Lower lobe of right lung (tissue), 2 donors: ENCODE measurements at regions not wholly inside any gene's neighbourhood (a gene's known extent, or its start where the extent isn't known, plus 50 kb on each side); places are given as distances from the start of the nearest gene placed in this dataset.

Experiments used
- ATAC-seq, 2 donors: fragments of 200-7000 bp; cut with Tn5 transposase; one replicate each; pipeline ENCODE4 v1.9.1; 2020 to 2022; ENCODE audit warnings: mild to moderate bottlenecking in 2 of 2, moderate library complexity in 2 of 2
- DNase-seq: peaks from one replicate; pipeline ENCODE4 v3.0.0-alpha.2; 2020
- H3K27ac ChIP-seq: fragments of 200-600 bp; one replicate; pipeline ENCODE4 v1.8.0; 2022
- H3K27me3 ChIP-seq: fragments of 200-600 bp; one replicate; pipeline ENCODE4 v1.8.0; 2022; ENCODE audit warnings: low read depth
- H3K36me3 ChIP-seq: fragments of 200-600 bp; one replicate; pipeline ENCODE4 v1.8.0; 2022; ENCODE audit warnings: mild to moderate bottlenecking
- H3K4me1 ChIP-seq: fragments of 200-600 bp; one replicate; pipeline ENCODE4 v1.8.0; 2022
- H3K4me3 ChIP-seq: fragments of 200-600 bp; one replicate; pipeline ENCODE4 v1.8.0; 2022; ENCODE audit warnings: mild to moderate bottlenecking
- H3K9me3 ChIP-seq: fragments of 200-600 bp; one replicate; pipeline ENCODE4 v1.8.0; 2022
- CTCF ChIP-seq: fragments of 200-600 bp; IDR thresholded peaks from one replicate; pipeline ENCODE4 v1.8.0; 2022; ENCODE audit warnings: antibody characterized with exemption, mild to moderate bottlenecking
- intact Hi-C: fragments of 100-400 bp; cut with DNase I; formaldehyde crosslinking; loops from one replicate; pipeline ENCODE4 v1.11.0; 2022
- donor health status: DM: no; HTN: yes; CAD: no; lungs with severe emphysema.

- Histone ChIP-seq H3K27me3 (no peaks in the 10 kb centered on the region), H3K27ac (no peak overlapping the region), H3K36me3 (no peaks in the 10 kb centered on the region), H3K4me3 (no peak overlapping the region), H3K9me3 (no peaks in the 10 kb centered on the region), H3K4me1 (no peaks in the 10 kb centered on the region)
- no peak for DNase-seq
- intact Hi-C loops = no loop called here
- no peak for ATAC-seq
- no peak for TF ChIP-seq CTCF
These were observed 93.6 kb downstream of the GPR37 start for GRCh38 chr7:124672011-124672410.

GRCh38 chr7:124667312-124668153 lies 98.1 kb downstream of the GPR37 start:
- no peaks in the 10 kb centered on the region for H3K36me3 ChIP-seq
- H3K27me3 ChIP-seq = no peaks in the 10 kb centered on the region
- no peak for DNase-seq
- no peak overlapping the region for H3K4me3 ChIP-seq
- no peak for ATAC-seq
- H3K27ac ChIP-seq = no peak overlapping the region
- no peaks in the 10 kb centered on the region for H3K9me3 ChIP-seq
- no peaks in the 10 kb centered on the region for H3K4me1 ChIP-seq
- TF ChIP-seq CTCF = no peak
- intact Hi-C loops = no loop called here

- intact Hi-C loops = no loop called here
- no peaks in the 10 kb centered on the region for H3K4me1 ChIP-seq
- H3K36me3 ChIP-seq = no peaks in the 10 kb centered on the region
- H3K4me3 ChIP-seq = no peak overlapping the region
- H3K9me3 ChIP-seq = no peaks in the 10 kb centered on the region
- no peaks in the 10 kb centered on the region for H3K27me3 ChIP-seq
- H3K27ac ChIP-seq = no peak overlapping the region
- ATAC-seq = no peak
- no peak for TF ChIP-seq CTCF
- no peak for DNase-seq
These were observed 102.7 kb downstream of the GPR37 start for GRCh38 chr7:124662937-124663336.

- TF ChIP-seq CTCF = no peak
- intact Hi-C loops = no loop called here
- no peaks in the 10 kb centered on the region for H3K27me3 ChIP-seq
- H3K4me1 ChIP-seq = no peaks in the 10 kb centered on the region
- no peak for DNase-seq
- no peak overlapping the region for H3K27ac ChIP-seq
- H3K36me3 ChIP-seq = no peaks in the 10 kb centered on the region
- no peaks in the 10 kb centered on the region for H3K9me3 ChIP-seq
- no peak for ATAC-seq
- H3K4me3 ChIP-seq = no peak overlapping the region
These were observed 103.2 kb downstream of the GPR37 start for GRCh38 chr7:124662372-124662771.

GRCh38 chr7:124655990-124656389 lies 109.6 kb downstream of the GPR37 start:
- intact Hi-C loops = no loop called here
- Histone ChIP-seq H3K9me3 (no peaks in the 10 kb centered on the region), H3K27me3 (no peaks in the 10 kb centered on the region), H3K36me3 (no peaks in the 10 kb centered on the region), H3K27ac (no peak overlapping the region), H3K4me1 (no peaks in the 10 kb centered on the region), H3K4me3 (no peak overlapping the region)
- ATAC-seq (no peak), DNase-seq (no peak)
- TF ChIP-seq CTCF = no peak
